T-helper 1 cell treated with Interleukin-12 subunit alpha and Interleukin-12 subunit beta and Interleukin-4 antibody, amounts not matched to agents 30 μg/mL and 1 μg/mL, for 36 hours (primary cell): ENCODE measurements at regions not wholly inside any gene's neighbourhood (a gene's known extent, or its start where the extent isn't known, plus 50 kb on each side); places are given as distances from the start of the nearest gene placed in this dataset.
"Not testable (repeated sequence)": the region's sequence is repeated elsewhere in the genome, so short reads cannot be mapped to it uniquely, and the experiment has no call there.

Source experiments
- H3K27ac Mint-ChIP-seq: one replicate; pipeline ENCODE4 v1.8.0; 2021; ENCODE audit warnings: mild to moderate bottlenecking, mixed read lengths
- H3K27me3 Mint-ChIP-seq: one replicate; pipeline ENCODE4 v1.8.0; 2021; ENCODE audit warnings: low read depth, mixed read lengths
- H3K36me3 Mint-ChIP-seq: one replicate; pipeline ENCODE4 v1.8.0; 2021; ENCODE audit warnings: low read depth, mixed read lengths
- H3K4me1 Mint-ChIP-seq: one replicate; pipeline ENCODE4 v1.8.0; 2021; ENCODE audit warnings: low read depth, mixed read lengths
- H3K4me3 Mint-ChIP-seq: one replicate; pipeline ENCODE4 v1.8.0; 2021; ENCODE audit warnings: mild to moderate bottlenecking, moderate library complexity, mixed read lengths
- H3K9me3 Mint-ChIP-seq: one replicate; pipeline ENCODE4 v1.8.0; 2021; ENCODE audit warnings: mixed read lengths

DNA sequence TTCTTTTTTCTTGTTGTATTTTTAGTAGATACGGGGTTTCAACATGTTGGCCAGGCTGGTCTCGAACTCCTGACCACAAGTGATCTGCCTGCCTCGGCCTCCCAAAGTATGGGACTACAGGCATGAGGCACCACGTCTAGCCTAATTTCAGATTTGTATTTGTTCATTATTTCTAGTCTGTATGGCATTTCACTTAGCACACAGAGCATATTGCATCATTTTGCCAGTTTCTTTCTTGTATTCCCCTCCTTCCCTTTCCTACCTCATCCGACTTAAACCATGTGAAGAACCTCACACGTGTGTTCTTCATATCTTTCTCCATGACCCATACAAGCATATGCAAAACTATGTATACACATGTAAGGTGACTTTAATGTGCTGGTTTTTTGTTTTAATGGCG lies 470.0 kb downstream of the CBLN4 start:
- Mint-ChIP-seq H3K27ac (no peak overlapping the region), H3K27me3 (no peaks in the 10 kb centered on the region), H3K4me1 (no peaks in the 10 kb centered on the region), H3K36me3 (no peaks in the 10 kb centered on the region), H3K4me3 (no peak overlapping the region), H3K9me3 (peaks cover 32% of the 10 kb centered on the region)

DNA sequence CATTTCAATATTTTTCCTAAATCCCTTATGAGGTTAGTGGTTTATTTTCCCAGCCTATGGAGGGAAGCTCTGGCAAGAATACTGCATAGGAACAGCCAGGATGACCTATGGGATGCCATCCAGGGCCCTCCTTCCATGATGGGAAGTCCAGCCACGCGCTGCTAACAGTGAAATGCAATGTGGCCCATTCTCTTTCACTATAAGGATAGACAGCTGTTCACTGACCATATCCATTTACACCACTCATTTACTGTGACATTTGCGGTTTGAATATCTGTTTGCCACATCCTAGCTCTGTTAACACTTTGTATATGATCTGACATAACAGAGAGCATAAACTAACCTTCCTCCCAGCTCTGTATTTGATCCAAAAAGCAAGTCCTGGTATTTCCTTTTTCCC lies 471.7 kb downstream of the CBLN4 start:
- H3K36me3 Mint-ChIP-seq = no peaks in the 10 kb centered on the region
- H3K27me3 Mint-ChIP-seq = no peaks in the 10 kb centered on the region
- no peak overlapping the region for H3K27ac Mint-ChIP-seq
- H3K9me3 Mint-ChIP-seq = peaks cover 29% of the 10 kb centered on the region
- H3K4me1 Mint-ChIP-seq = no peaks in the 10 kb centered on the region
- H3K4me3 Mint-ChIP-seq = no peak overlapping the region

DNA sequence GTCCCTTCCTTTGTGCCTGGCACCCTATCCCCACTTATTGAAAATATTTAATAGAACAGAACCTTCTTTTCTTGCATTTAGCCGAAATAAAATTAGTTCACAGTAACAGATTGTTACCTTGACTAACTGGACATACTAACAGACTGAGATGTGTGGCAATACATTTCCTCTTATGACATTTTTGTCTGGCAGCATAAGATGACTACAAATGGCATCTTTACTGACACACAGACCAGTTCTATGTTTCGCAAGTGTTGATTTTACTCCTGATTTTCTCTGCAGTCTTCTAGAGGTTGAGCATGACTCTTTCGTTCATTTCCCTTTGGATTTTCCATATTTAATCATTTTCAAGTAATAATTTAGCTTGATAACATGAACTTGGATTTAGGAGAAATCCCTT lies 474.6 kb downstream of the CBLN4 start:
- no peaks in the 10 kb centered on the region for H3K4me1 Mint-ChIP-seq
- H3K27me3 Mint-ChIP-seq = no peaks in the 10 kb centered on the region
- H3K4me3 Mint-ChIP-seq = no peak overlapping the region
- H3K9me3 Mint-ChIP-seq = peaks cover 27% of the 10 kb centered on the region
- no peaks in the 10 kb centered on the region for H3K36me3 Mint-ChIP-seq
- no peak overlapping the region for H3K27ac Mint-ChIP-seq

DNA sequence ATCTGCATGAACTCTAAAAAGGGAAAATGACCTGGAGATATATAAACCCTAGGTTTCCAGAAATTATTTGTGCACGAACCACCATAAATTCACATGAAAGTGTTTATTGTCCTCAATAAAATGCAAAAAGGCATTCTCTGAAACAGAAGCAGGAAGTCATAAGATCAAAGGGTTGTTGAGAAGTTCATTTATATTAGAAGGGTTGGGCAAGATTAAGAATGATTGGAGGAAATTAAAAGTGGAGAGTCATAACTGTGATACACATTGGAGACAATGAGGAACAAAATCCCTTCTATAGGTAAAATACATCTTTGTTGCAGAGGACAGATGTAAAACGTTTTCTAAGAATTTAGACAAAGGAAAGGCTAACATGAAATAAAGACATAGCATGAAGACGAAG lies 476.8 kb downstream of the CBLN4 start:
- Mint-ChIP-seq H3K9me3 (peaks cover 22% of the 10 kb centered on the region), H3K4me1 (no peaks in the 10 kb centered on the region), H3K27ac (no peak overlapping the region), H3K36me3 (no peaks in the 10 kb centered on the region), H3K4me3 (no peak overlapping the region), H3K27me3 (no peaks in the 10 kb centered on the region)

DNA sequence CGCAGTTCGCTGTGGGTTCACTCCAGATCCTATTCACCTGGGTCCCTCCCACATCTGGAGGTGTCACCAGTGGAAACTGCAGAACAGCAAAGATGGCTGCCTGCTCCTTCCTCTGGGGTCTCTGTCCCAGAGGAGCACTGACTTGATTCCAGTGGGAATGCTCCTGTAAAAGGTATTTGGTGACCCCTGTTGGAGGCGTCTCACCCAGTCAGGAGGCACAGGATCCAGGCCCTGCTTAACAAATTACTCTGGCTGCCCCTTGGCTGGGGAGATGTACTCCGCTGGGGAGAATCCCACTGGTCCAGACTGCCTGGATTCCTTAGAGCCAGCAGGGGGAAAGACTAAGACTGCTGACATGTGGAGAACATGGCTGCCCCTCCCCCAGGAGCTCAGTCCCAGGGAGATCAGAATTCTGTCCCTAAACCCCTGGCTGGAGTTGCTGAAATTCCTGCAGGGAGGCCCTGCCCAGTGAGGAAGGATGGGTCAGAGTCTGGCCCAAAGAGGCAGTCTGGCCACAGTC lies 483.0 kb downstream of the CBLN4 start:
- Mint-ChIP-seq H3K4me1 (no peaks in the 10 kb centered on the region), H3K9me3 (peaks cover 17% of the 10 kb centered on the region), H3K36me3 (no peaks in the 10 kb centered on the region), H3K27ac (no peak overlapping the region), H3K27me3 (no peaks in the 10 kb centered on the region), H3K4me3 (no peak overlapping the region)

DNA sequence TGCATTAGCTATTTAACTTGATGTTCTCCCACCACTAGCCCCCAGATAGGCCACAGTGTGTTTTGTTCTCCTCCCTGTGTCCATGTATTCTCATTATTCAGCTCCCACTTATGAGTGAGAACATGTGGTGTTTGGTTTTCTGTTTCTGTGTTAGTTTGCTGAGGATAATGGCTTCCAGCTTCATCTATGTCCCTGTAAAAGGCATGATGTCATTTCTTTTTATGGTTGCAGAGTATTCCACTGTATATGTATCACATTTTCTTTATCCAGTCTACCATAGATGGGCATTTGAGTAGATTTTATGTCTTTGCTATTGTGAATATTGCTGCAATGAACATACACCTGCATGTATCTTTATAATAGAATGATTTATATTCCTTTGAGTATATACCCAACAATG lies 487.7 kb downstream of the CBLN4 start:
- H3K4me1 Mint-ChIP-seq, H3K36me3 Mint-ChIP-seq, H3K9me3 Mint-ChIP-seq, H3K27ac Mint-ChIP-seq, H3K27me3 Mint-ChIP-seq, H3K4me3 Mint-ChIP-seq: not testable (repeated sequence)

DNA sequence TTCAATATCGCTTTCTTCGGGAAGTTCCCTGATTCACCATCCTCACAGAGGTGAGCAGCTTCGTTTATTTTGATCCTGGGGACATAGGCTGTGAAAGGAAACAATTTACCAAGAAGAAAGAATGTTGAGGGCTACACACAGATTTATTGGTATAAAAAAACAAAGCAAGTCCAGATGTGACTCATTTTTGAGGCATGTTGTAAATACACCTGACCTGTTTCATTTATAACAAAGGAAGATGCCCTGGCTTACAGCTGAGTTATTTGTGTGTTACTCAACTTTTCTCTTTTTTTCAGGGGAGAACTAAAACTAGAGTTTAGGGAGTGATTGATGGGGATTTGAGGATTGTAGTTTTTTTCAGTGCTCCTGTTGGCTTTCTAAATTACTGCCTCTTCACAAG lies 489.5 kb downstream of the CBLN4 start:
- no peak overlapping the region for H3K4me3 Mint-ChIP-seq
- H3K27ac Mint-ChIP-seq = no peak overlapping the region
- no peaks in the 10 kb centered on the region for H3K4me1 Mint-ChIP-seq
- H3K36me3 Mint-ChIP-seq = no peaks in the 10 kb centered on the region
- H3K9me3 Mint-ChIP-seq = peaks cover 10% of the 10 kb centered on the region
- no peaks in the 10 kb centered on the region for H3K27me3 Mint-ChIP-seq

DNA sequence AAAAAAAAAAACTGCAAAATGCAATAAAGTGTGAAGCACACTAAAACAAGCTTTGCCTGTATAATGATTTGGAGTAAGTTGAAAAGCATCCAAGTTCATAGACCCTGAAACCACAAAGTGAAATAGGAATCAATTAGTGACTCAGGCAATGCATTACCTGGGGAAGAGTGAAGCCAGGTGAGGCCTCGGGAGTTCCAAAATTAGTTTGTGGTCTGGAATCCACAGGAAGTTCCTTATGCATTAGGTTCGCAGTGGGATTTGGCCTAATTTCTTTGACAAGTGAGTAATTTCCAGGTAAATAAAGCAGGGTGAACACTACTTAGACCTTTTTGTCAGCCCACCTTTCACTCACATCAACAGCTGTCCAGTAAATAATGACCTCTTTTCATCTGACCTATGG lies 490.8 kb downstream of the CBLN4 start:
- no peak overlapping the region for H3K27ac Mint-ChIP-seq
- no peaks in the 10 kb centered on the region for H3K4me1 Mint-ChIP-seq
- peaks cover 10% of the 10 kb centered on the region for H3K9me3 Mint-ChIP-seq
- H3K27me3 Mint-ChIP-seq = no peaks in the 10 kb centered on the region
- no peaks in the 10 kb centered on the region for H3K36me3 Mint-ChIP-seq
- no peak overlapping the region for H3K4me3 Mint-ChIP-seq

DNA sequence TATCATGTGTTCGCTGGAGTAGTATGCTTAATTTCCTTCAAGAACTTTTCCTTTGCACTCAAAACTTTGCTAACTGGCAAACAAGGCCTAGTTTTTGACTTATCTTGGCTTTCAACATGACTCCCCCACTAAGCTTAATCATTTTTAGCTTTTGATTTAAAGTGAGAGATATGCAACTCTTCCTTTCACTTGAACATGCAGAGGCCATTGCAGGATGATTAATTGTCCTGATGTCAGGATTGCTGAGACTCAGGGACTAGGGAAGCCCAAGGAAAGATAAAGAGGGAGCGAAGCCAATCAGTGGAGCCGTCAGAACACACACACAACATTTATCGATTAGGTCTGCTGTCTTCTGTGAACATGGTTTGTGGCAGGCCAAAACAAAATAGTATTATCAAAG lies 491.4 kb downstream of the CBLN4 start:
- Mint-ChIP-seq H3K36me3 (no peaks in the 10 kb centered on the region), H3K27me3 (no peaks in the 10 kb centered on the region), H3K27ac (no peak overlapping the region), H3K4me1 (no peaks in the 10 kb centered on the region), H3K4me3 (no peak overlapping the region), H3K9me3 (peaks cover 10% of the 10 kb centered on the region)

DNA sequence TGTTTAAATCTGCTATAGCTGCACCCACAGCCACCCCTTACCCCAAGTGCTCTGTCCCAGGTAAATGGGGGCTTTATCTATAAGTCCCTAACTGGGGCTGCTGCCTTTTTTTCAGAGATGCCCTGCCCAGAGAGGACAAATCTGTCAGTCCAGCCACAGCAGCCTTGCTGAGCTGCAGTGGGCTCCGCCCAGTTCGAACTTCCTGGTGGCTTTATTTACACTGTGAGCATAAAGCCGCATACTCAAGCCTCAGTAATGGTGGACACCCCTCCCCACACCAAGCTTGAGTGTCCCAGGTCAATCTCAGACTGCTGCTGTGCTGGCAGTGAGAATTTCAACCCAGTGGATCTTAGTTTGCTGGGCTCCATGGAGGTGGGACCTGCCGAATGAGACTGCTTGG lies 505.2 kb downstream of the CBLN4 start:
- Mint-ChIP-seq H3K27me3 (no peaks in the 10 kb centered on the region), H3K27ac (no peak overlapping the region), H3K36me3 (no peaks in the 10 kb centered on the region), H3K4me3 (no peak overlapping the region), H3K9me3 (peaks cover 21% of the 10 kb centered on the region), H3K4me1 (no peaks in the 10 kb centered on the region)

DNA sequence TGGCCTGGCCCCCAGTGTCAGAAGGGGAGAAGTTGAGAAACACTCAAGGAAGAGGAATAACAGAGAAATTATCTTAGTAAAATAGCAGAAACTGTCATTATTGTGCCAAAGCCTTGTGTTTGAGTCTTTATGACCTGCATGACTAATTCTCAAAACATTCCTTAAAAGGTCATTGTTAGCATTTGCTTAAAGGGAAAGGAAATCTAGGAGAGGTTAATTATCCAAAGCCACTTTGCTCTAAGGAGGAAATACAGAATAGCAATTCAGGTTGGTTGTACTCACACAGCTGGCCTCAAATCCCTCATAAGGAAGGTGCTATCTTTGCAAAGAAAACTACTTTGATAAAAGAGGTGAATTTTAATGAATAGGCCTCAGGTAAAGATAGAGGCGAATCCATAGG lies 516.7 kb downstream of the CBLN4 start:
- no peaks in the 10 kb centered on the region for H3K36me3 Mint-ChIP-seq
- H3K27me3 Mint-ChIP-seq = no peaks in the 10 kb centered on the region
- no peak overlapping the region for H3K27ac Mint-ChIP-seq
- H3K4me1 Mint-ChIP-seq = no peaks in the 10 kb centered on the region
- no peak overlapping the region for H3K4me3 Mint-ChIP-seq
- H3K9me3 Mint-ChIP-seq = peaks cover 21% of the 10 kb centered on the region

DNA sequence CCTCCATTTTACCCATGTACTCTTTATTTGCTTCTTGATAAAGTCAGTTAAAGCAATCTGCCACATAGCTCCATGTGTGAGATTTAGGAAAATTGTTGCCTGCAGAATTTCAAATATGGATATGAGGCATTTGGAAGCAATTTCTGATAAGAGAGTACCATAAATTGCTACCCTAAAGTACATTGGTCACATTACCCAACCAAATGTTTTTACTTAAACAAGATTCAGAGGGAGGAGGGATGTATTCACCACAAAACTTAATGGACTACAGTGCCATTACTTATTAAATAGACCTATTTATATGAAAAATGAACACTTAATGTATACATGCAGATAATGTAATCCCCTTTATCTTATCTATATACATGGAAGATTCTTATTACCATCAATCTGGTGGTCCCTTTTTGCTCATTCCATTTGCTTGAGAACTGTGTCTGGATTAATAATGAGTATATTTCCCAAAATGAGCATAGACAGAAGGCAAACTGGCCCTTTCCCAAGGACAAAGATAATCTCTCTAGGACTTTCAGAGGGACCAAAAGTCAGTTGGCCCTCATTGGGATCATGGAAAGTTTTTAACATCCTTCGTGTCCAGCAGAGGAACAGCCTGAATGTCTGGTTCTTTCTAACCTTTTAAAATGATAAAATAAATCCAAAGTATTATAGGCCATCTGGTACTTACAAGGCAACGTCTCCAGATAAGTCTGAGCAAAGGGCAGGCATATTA lies 526.4 kb downstream of the CBLN4 start:
- Mint-ChIP-seq H3K27ac (no peak overlapping the region), H3K4me3 (no peak overlapping the region), H3K4me1 (no peaks in the 10 kb centered on the region), H3K9me3 (peaks cover 16% of the 10 kb centered on the region), H3K36me3 (no peaks in the 10 kb centered on the region), H3K27me3 (no peaks in the 10 kb centered on the region)

DNA sequence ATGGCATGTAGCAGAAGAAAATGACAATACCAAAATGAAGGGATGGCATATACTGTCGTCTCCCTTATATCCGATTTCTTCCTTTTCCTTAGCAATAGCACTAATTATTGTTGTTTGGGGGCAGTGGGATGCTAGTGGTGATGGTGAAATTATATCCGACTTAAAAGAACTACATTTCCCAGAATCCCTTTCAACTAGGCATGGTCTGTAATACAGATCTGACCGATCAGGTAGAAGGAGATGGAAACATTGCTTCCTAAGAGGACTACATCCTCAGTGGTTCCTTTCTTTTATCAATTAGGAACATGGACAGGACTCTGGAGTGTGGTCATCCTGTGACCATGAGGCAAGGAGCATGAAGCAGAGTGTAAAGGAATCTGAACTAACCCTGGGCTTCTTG lies 532.6 kb downstream of the CBLN4 start:
- no peak overlapping the region for H3K27ac Mint-ChIP-seq
- H3K36me3 Mint-ChIP-seq = no peaks in the 10 kb centered on the region
- H3K9me3 Mint-ChIP-seq = peaks cover 12% of the 10 kb centered on the region
- no peaks in the 10 kb centered on the region for H3K4me1 Mint-ChIP-seq
- no peak overlapping the region for H3K4me3 Mint-ChIP-seq
- no peaks in the 10 kb centered on the region for H3K27me3 Mint-ChIP-seq

DNA sequence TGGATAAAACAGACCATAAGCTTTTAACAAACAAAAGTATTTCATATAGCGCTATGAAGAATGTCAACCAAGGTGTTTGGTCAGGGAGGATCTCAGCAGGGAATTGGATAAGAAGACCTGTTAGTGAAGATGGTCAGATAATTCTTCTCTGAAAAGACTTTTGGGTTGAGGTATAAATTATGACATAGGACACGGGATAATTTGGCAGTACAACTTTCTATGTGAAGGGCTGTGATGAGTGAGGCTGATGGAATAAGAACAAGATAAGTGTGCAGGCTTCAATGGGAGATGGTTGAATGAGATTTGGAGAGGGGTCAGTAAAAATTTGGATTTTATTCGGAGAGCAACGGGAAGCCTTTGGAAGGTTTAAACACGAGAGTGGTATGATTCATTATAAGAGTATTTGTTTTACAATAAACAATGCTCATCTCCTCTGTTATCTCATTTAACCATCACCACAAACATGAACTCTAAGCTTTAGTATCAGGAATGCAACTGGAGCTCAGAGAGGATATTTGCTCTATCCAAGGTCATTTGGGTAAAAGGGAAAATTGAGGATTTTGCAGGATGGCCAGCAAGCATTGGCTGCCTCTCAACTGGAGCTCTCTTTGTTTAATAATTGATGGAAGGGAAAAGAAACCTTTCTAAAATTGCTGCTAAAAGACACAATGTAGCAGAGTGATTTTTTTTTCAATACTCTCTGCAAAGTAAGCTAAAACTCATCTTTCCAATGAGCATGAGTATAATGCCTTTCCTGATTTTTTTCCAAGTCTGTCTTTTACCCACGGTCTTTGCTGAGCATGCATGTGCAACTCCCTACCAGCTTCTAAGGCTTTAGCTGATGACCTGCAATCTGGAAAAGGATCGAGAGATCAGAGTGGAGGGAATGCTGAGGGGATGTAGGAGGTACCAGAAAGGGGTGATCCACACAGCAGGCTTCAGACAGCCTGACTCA lies 534.0 kb downstream of the CBLN4 start:
- H3K36me3 Mint-ChIP-seq = no peaks in the 10 kb centered on the region
- H3K27ac Mint-ChIP-seq = no peak overlapping the region
- no peaks in the 10 kb centered on the region for H3K27me3 Mint-ChIP-seq
- H3K4me3 Mint-ChIP-seq = no peak overlapping the region
- peaks cover 12% of the 10 kb centered on the region for H3K9me3 Mint-ChIP-seq
- no peaks in the 10 kb centered on the region for H3K4me1 Mint-ChIP-seq

DNA sequence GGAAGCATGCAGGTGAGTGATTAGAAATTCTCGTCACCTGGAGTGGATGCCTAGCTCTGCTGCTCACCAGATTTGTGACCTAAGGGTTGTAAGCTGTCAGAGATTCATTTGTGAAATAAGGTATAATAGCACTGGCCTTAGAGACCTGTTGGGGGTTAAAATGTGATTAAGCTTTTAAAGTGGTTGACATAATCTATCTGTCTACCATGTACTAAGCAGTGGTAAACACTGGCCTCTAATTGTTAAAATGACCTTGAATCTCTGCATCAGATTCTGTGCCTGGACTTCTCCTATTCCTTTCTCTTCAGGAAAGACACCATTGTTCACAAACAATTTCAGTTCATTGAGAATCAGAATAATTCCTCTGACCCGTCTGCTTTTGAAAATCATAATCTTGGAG lies 536.2 kb downstream of the CBLN4 start:
- Mint-ChIP-seq H3K27ac (no peak overlapping the region), H3K4me3 (no peak overlapping the region), H3K9me3 (peaks cover 12% of the 10 kb centered on the region), H3K4me1 (no peaks in the 10 kb centered on the region), H3K36me3 (no peaks in the 10 kb centered on the region), H3K27me3 (no peaks in the 10 kb centered on the region)
